ENCODE measurements at regions not wholly inside any gene's neighbourhood (a gene's known extent, or its start where the extent isn't known, plus 50 kb on each side); places are given as distances from the start of the nearest gene placed in this dataset.
"Not testable (repeated sequence)": the region's sequence is repeated elsewhere in the genome, so short reads cannot be mapped to it uniquely, and the experiment has no call there.

- no peak for DNase-seq
Measured at GRCh38 chr16:48003206-48003907, 152.4 kb downstream of the ABCC12 start.

GRCh38 chr16:48001324-48001895, 154.4 kb downstream of the ABCC12 start:
- no peak for DNase-seq

DNA sequence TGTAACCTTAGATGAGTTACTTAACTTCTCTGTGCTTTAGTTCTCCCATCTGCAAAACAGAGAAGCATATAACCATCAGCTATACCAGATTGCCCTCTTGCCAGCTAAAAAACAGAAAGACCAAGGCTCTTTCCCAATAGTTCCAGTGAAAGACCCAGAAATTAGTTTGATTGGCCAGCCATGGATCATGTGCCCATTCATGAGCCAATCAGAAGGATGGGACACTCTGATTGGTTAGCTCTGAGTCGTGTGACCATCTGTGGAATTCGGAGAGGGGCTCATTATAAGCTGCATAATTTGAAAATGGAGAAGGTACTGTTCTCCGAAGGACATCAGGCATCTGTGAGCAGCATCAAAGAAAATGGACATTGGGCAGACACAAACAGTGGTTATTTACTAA, 155.2 kb downstream of the ABCC12 start:
- DNase-seq = no peak

GRCh38 chr16:47999595-47999994, 156.2 kb downstream of the ABCC12 start:
- DNase-seq = no peak

- no peak for DNase-seq
Measured at GRCh38 chr16:47995354-47995753, 160.4 kb downstream of the ABCC12 start.

DNA sequence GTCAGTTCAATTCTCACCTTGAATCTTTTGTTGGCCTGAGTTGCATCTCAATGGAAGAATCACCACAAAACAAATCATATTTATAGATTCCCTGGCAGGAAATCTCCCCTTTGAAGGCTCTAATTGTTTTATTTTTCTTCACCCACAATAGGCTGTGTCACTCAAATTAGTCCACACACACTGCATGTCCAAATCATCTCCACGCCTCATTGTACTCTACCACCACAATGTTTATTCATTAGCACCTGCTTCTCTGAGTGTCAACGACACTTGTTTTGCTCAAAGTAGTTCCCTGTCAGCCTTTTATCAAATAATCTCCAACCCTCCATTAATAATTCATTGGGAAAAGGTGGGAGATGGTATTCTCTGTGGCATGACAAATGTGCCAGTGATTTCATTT, 164.3 kb downstream of the ABCC12 start:
- DNase-seq = no peak

- DNase-seq = no peak
Measured at GRCh38 chr16:47990676-47991075, 165.1 kb downstream of the ABCC12 start.

GRCh38 chr16:47987136-47987535, 168.7 kb downstream of the ABCC12 start:
- no peak for DNase-seq

DNA sequence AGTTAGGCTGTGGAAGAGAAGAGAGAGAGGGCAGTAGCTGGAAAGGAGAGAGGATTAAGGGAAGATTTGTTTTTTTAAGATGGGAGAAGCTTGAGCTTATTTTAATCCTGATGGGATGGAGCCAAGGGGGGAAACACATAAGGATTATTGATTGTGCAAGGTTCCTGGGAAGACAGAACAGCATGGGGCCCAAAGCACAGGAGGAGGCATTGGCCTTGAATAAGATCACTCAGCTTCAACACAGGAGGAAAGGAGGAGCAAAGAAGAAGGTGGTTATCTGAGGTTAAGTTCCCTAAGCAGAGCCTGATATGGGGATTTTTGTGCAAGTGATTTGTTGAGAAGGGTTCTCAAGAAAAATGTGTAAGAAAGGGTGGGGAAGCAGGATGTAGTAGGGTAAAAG, 169.8 kb downstream of the ABCC12 start:
- no peak for DNase-seq

DNA sequence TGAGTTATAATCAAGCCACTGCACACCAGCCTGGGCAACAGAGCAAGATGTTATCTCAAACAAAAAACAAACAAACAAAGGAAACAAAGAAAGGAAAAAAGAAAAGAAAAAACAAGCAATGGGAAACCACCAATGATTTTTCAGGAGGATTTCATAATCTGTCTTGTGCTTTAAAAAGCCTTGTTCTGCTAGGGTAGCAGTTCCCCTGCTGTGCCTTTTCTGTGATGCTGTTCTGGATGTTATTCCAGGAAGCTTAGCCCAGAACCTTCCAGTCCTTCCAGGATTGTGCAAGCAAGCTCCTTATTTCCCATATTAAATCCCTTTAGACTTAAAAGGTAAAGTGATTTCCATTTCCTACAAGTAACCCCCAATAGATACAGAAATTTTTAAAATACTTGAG, 171.1 kb downstream of the ABCC12 start:
- no peak for DNase-seq

DNA sequence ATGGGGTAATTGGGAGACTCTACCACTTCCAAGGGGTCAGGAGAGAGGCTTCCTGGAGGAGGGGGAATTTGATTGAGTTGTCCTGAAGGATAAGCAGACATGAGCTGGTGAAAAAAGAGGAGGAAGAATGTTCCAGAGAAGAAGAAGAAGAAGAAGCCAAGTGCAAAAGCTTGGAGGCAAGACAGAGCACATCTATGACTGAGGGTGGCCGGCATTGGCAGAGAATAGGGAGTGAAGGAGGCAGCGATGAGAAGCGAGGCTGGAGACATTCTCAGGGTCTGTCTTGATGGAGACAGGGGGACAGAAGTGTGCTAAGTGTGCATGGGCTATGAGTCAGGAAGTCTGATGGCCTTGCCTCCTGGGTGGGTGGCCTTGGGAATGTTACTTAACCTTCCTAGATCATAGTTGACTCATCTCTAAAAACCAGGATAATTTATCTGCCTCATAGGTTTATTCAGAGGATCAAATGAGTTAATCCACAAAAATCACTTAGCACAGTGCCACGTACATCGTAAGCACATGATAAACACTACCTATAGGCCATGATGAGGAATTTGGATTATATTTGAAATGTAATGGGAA, 171.7 kb downstream of the ABCC12 start:
- DNase-seq = no peak

- no peak for DNase-seq
Measured at GRCh38 chr16:47980212-47980611, 175.6 kb downstream of the ABCC12 start.

DNA sequence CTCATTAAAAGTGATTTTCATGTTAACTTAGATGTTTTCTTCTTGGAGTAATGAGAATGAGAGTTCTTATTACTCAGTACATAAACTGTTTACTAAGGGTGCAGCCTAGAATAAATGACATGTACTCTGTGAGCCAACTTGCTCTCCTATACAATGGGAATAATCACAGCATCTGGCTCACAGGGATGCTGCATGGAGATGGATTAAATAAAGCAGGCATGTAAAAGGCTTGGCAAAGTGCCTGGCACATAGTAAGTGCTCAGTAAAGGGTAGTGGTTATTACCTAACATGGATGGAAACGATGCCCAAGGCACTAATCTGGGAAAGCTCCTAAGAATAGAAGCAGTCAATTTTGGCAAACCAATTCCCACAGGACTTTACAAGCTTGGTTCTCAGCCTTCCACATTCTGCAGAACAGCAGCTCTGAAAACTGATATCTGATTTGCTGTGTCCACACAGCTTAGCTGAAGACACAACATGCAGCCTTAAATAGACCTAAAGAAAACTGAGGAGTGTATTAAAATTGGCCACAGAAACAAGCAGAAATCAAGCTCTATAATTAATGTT, 176.1 kb downstream of the ABCC12 start:
- DNase-seq = no peak

GRCh38 chr16:47979164-47979520, 176.7 kb downstream of the ABCC12 start:
- no peak for DNase-seq

- no peak for DNase-seq
Measured at GRCh38 chr16:47978491-47979163, 177.2 kb downstream of the ABCC12 start.

DNA sequence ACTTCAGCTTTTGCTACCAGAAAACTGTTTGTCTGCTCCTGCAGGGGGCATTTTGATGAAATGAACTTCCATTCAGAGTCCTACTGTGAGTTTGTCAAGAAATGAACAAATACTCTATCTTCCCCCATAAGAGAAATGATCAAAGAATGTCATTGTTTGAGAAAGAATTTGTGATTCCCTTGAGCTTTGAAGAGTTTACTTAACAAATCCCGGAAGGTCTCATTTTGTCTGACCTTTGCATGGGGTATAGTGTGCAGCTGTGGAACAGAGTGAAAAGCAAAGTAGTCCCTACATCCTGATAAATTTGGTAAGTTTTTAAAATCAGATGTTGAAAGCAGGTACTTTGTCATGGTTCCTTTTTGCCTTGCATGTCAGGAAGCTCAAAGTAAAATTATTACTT, 178.0 kb downstream of the ABCC12 start:
- no peak for DNase-seq

GRCh38 chr16:47976636-47977210, 179.1 kb downstream of the ABCC12 start:
- no peak for DNase-seq

- DNase-seq = not testable (repeated sequence)
Measured at GRCh38 chr16:47974971-47975370, 180.8 kb downstream of the ABCC12 start.

- DNase-seq = no peak
Measured at GRCh38 chr16:47973552-47973951, 182.2 kb downstream of the ABCC12 start.

DNA sequence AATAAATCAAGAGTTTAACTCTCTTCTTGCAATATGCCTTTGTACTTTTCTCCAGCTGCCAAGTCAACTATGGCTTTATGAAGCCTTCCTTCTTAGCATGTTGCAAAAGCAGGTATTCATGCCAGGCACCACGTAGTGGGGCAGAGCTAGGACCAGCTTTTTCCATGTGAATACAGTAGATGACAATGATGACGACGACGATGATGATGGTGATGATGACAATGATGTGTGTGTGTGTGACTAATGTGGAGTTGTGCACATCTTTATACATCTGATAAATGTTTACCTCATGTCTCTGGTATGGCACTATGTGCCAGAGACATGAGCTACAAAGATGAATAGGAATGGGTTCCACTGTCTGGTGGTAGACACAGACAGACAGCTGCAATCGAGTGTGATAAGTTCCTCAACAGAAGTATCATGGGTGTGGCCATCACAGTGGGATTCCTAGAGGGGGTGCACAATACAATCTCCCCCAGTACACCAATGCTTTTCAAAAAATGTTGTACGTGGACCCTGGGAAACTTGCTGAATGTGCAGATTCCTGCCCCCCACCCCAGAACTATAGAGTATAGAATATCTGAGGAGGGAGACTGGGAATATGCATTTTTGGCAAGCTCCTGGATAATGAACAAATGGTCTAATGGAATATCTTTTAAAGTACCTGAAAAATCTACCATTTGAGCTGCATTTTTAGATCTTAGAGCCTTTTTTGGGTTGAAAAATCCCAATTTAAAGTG, 183.4 kb downstream of the ABCC12 start:
- DNase-seq = no peak

GRCh38 chr16:47971225-47971624, 184.6 kb downstream of the ABCC12 start:
- DNase-seq = no peak

DNA sequence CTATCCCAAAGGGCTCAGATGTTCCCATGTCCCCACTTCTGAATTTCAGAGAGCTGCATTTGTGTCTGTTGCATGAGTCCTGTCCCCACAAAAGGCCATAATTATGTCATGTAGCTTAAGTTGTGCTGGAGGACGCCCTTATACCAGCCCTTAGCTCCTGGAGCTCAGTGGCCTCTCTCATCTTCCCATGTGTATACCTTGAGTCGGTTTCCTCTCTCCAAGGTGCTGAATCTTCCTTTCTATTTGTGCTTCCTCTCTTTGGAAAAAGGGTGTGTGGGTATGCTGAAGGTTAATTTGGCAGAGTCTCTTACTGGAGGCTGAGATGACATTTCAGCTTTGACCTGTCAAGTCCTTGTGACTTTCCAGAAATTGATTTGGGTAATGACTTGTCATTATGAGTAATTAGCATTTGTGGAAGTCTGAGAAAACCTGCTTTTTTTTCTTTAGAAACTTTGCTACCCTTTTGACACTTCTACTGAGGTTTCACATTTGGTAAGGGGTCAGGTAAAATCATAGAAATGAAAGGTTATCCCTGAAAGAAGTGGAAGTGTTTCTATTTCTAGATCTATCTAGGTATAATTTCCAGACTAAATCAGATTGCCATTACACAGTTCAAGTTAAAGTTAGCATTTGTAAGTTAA, 185.4 kb downstream of the ABCC12 start:
- DNase-seq = no peak

Data from SHP77 treated with DMSO at 0.1 percent for 48 hours (cell line).